ENCODE measurements at regions not wholly inside any gene's neighbourhood (a gene's known extent, or its start where the extent isn't known, plus 50 kb on each side); places are given as distances from the start of the nearest gene placed in this dataset.
A peak's percentile ranks its signal among the peaks of the same experiment; 100 is the strongest.

DNA sequence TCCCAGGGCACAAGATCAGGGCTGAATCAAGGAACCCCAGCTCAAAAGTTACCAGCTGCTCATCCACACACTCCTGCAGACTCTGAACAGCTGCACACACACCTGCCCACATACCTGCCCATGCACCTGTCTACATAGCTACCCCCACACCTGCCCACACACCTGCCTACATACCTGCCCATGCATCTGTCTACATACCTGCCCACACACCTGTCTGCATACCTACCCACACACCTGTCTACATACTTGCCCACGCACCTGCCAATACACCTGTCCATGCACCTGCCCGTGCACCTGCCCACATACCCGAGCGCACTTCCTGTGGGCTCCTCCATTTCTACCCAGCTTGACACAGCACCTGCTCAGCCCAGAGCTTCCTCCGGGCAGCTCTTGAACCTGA, 122.8 kb upstream of the AGAP1 start:
- DNase-seq = no peak

- no peak for DNase-seq
These were observed 120.7 kb upstream of the AGAP1 start for GRCh38 chr2:235373171-235373570.

- DNase-seq = no peak
These were observed 116.7 kb upstream of the AGAP1 start for GRCh38 chr2:235377176-235377575.

DNA sequence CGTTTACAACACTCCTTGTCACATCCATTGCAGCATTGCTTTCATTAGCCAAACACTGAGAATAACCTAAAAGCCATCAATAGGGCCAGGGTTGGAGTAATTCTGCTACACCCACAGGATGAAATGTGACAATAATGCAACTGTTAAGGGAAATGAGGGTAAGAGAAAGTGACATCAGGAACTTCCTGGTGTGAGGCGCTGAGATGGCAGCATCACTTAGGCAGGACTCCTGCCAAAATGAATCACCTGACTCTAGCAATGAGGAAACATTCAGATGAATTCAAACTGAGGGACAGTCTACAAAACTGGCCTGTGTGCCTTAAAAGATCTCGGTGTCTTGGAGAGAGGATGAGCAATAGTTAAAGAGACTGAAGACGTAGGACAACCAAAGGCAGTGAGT, 115.6 kb upstream of the AGAP1 start:
- DNase-seq = no peak

GRCh38 chr2:235378944-235379343, 114.9 kb upstream of the AGAP1 start:
- DNase-seq = no peak

DNA sequence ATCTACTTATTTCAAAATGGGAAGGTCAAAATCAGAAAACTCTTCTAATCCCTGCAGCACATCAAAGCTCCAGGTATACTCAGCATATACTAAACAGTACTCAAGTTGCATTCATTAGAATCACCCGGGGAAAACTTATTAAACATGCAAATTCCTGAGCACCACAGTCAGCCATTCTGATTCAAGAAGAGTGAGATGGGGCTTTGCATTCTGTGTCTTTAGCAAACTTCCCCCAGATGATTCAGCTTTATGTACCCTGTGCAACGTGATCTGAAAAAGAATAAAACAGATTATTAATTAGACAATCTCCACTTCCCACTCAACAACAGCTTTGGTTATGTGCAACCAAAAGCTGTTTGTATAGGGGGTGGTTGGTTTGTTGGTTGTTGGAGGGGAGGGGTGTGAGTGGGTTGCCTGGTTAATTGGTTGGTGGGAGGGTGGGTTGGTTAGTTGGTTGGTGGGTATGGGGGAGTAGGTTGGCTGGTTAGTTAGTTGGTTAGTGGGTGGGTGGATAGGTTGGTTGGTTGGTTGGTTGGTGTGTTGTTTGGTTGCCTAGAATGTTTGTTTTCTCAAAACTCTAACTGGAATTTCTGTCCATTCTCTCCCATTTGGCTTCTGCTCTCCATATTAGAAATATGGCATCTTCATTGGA, 112.5 kb upstream of the AGAP1 start:
- no peak for DNase-seq

GRCh38 chr2:235382179-235382578, 111.7 kb upstream of the AGAP1 start:
- DNase-seq = no peak

DNA sequence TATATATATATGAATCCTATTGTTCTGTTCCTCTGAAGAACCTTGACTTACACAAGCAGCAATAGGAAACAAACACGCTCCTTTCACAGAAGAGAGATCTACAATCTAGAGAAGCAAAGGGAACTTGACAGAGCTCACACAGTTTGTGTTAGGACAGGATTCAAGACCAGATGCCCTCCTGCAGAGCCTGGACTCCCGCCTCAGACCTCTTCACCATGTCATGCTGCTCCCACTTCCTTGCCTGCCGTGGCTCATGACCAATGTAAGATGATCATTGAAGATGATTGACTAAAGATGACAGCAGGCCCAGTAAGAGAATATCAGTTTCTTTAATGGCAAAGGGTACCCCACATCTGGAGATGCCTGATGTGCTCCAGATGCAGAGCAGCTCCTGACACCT, 111.2 kb upstream of the AGAP1 start:
- DNase-seq = no peak

DNA sequence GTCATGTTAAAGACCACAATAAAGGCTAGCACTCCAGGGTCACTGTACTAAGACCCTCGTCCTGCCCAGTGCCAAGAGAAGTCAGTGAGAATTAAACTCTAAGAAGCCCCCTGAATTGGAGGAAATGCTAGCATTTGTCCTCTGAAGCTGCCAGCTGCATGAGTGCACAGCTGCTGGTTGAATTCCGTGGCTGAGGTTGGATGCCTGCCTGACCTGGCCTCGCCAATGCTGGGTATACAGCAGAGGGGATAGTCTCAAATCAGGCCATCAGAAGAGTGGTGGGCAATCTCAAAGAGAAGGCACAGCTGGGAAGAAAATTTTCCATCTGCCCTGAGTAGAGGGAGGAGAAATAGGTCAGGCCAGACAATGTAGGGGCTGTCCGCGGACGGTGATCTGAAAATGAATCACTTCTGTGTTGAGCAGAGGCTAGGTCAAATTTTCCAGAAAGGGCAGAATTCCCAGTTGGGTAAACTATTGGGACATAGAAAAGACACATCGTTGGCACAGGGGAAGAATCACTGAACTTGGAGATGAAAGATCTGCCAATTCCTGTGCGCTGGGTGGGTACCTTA, 110.5 kb upstream of the AGAP1 start:
- DNase-seq = no peak

DNA sequence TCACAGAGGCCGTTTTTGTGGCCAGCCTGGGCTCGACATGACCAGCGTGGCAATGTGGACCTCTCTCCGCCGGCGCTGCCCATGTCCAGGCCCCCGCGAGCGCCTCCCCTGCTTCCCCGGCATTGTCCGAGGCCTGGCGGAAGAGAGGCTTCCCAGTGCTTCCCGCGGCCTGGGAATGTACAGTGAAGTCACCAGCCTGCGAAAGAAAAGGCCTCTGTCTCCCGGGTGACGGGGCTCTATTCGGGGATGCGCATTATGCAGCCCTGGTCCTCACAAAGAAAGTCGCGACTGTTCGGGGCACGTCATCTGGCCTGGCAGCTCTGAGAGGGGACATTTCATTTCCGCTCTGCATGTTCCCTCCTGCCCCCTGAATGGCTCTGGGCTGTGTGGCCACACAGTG, 109.2 kb upstream of the AGAP1 start:
- no peak for DNase-seq

GRCh38 chr2:235389626-235390025, 104.2 kb upstream of the AGAP1 start:
- no peak for DNase-seq

- DNase-seq = peak; percentile 90
These were observed 103.6 kb upstream of the AGAP1 start for GRCh38 chr2:235390108-235390815.

DNA sequence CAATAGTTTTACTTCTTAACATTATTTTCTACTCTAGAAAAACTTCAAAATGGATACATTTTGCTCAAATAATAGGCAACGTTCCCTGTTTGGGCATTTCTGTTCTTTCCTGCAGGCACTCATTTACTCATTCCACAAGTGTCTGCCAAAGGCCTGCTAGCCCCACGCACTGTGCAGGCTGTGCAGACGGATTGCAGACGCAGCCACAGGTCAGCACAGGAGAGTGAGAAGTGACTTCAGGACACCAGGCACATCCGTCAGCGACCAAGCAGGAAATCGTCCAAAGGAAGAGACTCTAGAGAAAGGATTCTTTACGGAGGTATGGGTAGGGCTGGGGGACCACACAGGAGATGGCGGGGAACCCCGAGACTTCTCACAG, 103.0 kb upstream of the AGAP1 start:
- no peak for DNase-seq

- no peak for DNase-seq
These were observed 101.8 kb upstream of the AGAP1 start for GRCh38 chr2:235391921-235392615.

- no peak for DNase-seq
These were observed 99.5 kb upstream of the AGAP1 start for GRCh38 chr2:235394278-235394828.

DNA sequence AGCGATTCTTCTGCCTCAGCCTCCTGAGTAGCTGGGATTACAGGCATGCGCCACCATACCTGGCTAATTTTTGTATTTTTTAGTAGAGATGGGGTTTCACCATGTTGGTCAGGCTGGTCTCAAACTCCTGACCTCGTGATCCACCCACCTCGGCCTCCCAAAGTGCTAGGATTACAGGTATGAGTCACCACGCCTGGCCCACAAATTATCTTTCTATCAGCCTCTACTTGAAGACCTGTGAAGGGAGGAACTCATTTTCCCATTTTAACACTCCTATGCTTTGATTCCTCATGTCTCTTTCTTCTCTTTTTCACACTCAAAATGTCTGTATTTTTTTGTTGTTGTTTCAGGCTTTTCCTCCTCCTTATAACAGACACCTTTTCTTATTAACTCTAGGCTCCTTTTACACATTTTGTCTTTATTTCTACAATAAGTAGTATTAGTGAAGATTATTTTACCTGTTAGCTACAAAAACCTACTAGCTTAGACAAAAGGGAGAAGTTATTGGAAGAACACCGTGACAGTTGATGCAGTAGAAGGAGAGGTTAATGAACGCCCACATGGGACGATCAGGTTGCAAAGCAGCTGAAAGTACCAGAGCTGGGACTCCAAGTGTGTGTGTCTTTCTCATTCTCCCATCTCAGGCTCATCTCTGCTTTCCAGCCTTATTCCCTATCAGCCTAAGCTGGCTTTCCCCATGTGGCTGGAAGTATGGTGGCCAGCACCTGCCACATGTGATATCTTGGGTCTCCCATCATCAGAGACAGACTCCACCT, 97.6 kb upstream of the AGAP1 start:
- DNase-seq = no peak

GRCh38 chr2:235398321-235398720, 95.5 kb upstream of the AGAP1 start:
- DNase-seq = no peak

GRCh38 chr2:235399895-235400294, 93.9 kb upstream of the AGAP1 start:
- no peak for DNase-seq

DNA sequence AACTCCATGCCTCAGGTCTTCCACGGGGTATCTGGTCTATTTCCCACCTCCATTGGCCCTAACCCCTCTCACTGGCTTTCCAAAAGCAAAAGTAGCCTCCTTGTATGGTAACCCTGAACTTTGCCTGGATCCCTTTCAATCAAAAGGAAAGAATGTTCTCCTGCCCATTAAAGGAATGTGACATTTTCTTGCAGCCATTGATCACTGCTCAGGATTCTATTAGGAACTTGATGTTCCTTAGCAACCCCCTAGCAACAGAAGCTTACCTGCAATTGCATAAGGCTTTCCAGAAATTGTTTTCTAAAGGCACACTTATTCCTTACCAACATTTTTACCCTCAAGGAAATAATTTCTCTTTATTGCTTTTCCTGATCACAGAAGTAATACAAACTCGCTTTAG, 91.4 kb upstream of the AGAP1 start:
- DNase-seq = no peak

GRCh38 chr2:235405612-235406361, 88.1 kb upstream of the AGAP1 start:
- no peak for DNase-seq

- no peak for DNase-seq
These were observed 87.4 kb upstream of the AGAP1 start for GRCh38 chr2:235406430-235406829.

DNA sequence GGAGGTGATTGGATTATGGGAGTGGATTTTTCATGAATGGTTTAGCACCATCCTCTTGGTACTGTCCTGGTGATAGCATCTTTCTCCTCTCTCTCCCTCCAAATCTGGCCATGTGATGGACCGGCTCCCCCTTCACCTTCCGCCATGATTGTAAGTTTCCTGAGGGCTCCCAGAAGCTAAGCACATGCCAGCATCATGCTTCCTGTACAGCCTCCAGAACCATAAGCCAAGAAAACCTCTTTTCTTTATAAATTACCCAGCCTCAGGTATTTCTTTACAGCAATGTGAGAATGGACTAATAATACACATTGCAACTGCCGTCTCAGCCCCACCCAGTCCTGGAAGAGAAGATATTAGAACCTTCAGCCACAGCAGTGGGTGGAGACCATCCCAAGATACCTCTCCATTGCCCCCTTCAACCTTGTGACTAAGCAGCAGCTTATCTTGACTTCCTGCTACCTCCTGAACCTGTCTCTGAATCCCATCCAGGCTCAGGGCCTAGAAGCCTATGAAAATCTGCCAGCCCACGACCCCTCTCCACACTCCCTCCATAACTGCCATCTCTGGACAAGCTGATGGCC, 81.8 kb upstream of the AGAP1 start:
- DNase-seq = no peak

Data from OCI-M1 (cell line).